DND-41 (cell line): ENCODE measurements at regions not wholly inside any gene's neighbourhood (a gene's known extent, or its start where the extent isn't known, plus 50 kb on each side); places are given as distances from the start of the nearest gene placed in this dataset.

ENCODE experiments used
- ATAC-seq: fragments of 200-7000 bp; cut with Tn5 transposase; 3 replicates; pipeline ENCODE4 v1.9.1; 2021; ENCODE audit warnings: low read depth; ENCODE audit not compliant: insufficient read depth
- DNase-seq: peaks from one replicate; pipeline ENCODE4 v3.0.0-alpha.2; 2020
- H2AFZ ChIP-seq: 2 replicates; pipeline ENCODE4 v1.6.0; 2012; ENCODE audit warnings: low read depth, low read length
- H3K27ac ChIP-seq: 2 replicates; pipeline ENCODE4 v1.5.1; 2012; ENCODE audit warnings: low read length, inconsistent platforms
- H3K27me3 ChIP-seq: fragments of 200-600 bp; sonication (generic); 2 replicates; pipeline ENCODE4 v1.6.0; 2012; ENCODE audit warnings: low read length, mild to moderate bottlenecking, inconsistent platforms; ENCODE audit not compliant: insufficient read depth, poor library complexity
- H3K36me3 ChIP-seq: 2 replicates; pipeline ENCODE4 v1.5.1; 2012; ENCODE audit warnings: low read length, inconsistent platforms; ENCODE audit not compliant: insufficient read depth
- H3K4me1 ChIP-seq: 2 replicates; pipeline ENCODE4 v1.5.1; 2012; ENCODE audit warnings: mild to moderate bottlenecking, low read length; ENCODE audit not compliant: insufficient read depth
- H3K4me2 ChIP-seq: 2 replicates; pipeline ENCODE4 v1.6.0; 2012; ENCODE audit warnings: mild to moderate bottlenecking, moderate library complexity, low read length, inconsistent platforms; ENCODE audit not compliant: insufficient read depth
- H3K4me3 ChIP-seq, 2 experiments: fragments of 200-600 bp in 1 of 2; shearing (Covaris generic) in 1 of 2; 2 replicates each; pipeline ENCODE4 v1.5.1; 2012 to 2016; ENCODE audit warnings: inconsistent platforms in 2 of 2, low read length in 2 of 2, mild to moderate bottlenecking in 2 of 2, low read depth in 1 of 2, moderate library complexity in 1 of 2
- H3K79me2 ChIP-seq: 2 replicates; pipeline ENCODE4 v1.6.0; 2012; ENCODE audit warnings: low read length, inconsistent platforms; ENCODE audit not compliant: insufficient read depth
- H3K9ac ChIP-seq: 2 replicates; pipeline ENCODE4 v1.6.0; 2012; ENCODE audit warnings: low read depth, mild to moderate bottlenecking, inconsistent platforms, low read length, moderate library complexity
- H3K9me3 ChIP-seq: 2 replicates; pipeline ENCODE4 v1.5.1; 2012; ENCODE audit warnings: low read length, moderate library complexity, mild to moderate bottlenecking, inconsistent platforms; ENCODE audit not compliant: insufficient read depth, severe bottlenecking
- H4K20me1 ChIP-seq: 2 replicates; pipeline ENCODE4 v1.6.0; 2012; ENCODE audit warnings: low read length; ENCODE audit not compliant: insufficient read depth
- EZH2 ChIP-seq: IDR thresholded peaks from 3 replicates; pipeline ENCODE4 v1.6.1; 2012; ENCODE audit warnings: borderline replicate concordance, low read depth, mild to moderate bottlenecking, moderate library complexity, low read length, inconsistent platforms; ENCODE audit not compliant: severe bottlenecking
- TF ChIP-seq, protein P1 (sequence below): IDR thresholded peaks from 2 replicates; pipeline ENCODE4 v1.5.1; 2012; ENCODE audit warnings: borderline replicate concordance, low read length, moderate library complexity, mild to moderate bottlenecking; ENCODE audit not compliant: poor library complexity, severe bottlenecking; ENCODE audit errors: extremely low read depth

DNA sequence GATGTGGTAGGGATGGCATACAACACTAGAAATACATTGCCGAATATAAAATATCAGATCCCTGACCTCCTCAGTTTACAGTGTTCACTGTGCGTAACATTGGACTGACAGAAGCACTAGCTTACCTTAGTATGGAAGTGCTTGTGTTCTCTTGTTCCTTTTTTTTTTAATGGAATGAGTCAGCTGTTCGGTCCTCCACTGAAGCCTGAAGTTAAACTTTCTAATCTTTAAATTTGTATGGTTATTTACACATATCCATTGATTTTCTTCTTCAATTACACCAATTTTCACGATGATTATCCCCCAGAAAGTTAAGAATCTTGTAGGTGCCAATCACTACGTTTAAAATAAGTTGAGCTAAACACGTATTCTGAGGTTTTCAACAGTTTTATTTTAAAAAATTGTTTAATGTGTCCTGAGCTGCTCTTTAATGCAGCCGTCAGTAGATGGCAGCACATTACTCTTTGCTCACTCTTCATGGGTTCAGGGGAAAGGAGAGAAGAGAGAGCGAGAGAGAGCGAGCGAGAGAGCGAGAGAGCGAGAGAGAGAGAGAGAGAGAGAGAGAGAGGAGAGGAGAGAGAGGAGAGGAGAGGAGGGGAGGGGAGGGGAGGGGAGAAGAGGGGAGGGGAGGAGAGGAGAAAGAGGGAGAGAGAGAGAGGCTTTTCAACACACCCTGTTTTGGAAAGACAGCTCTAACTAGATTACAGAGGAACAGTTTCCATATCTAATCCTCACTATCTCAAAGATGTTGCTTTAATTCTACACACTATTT, 134.7 kb upstream of the SCAF11 start:
- H3K9me3 ChIP-seq: no peaks in the 10 kb centered on the region
- H3K4me2 ChIP-seq: peak overlapping the region; percentile 34
- H3K9ac ChIP-seq: no peak overlapping the region
- H3K4me3 ChIP-seq: no peak overlapping the region
- H2AFZ ChIP-seq: peak overlapping the region; percentile 6; the same call in 1 of the 2 replicates
- TF ChIP-seq, protein P1, sequence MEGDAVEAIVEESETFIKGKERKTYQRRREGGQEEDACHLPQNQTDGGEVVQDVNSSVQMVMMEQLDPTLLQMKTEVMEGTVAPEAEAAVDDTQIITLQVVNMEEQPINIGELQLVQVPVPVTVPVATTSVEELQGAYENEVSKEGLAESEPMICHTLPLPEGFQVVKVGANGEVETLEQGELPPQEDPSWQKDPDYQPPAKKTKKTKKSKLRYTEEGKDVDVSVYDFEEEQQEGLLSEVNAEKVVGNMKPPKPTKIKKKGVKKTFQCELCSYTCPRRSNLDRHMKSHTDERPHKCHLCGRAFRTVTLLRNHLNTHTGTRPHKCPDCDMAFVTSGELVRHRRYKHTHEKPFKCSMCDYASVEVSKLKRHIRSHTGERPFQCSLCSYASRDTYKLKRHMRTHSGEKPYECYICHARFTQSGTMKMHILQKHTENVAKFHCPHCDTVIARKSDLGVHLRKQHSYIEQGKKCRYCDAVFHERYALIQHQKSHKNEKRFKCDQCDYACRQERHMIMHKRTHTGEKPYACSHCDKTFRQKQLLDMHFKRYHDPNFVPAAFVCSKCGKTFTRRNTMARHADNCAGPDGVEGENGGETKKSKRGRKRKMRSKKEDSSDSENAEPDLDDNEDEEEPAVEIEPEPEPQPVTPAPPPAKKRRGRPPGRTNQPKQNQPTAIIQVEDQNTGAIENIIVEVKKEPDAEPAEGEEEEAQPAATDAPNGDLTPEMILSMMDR: peak; percentile 82
- TF ChIP-seq EZH2: no peak
- no peaks in the 10 kb centered on the region for H3K79me2 ChIP-seq
- H3K36me3 ChIP-seq: no peaks in the 10 kb centered on the region
- peaks cover 3% of the 10 kb centered on the region; the same call in 1 of the 2 replicates for H3K4me1 ChIP-seq
- peak; percentile 98 for ATAC-seq
- peaks cover 9% of the 10 kb centered on the region for H3K27me3 ChIP-seq
- H3K27ac ChIP-seq: no peak overlapping the region
- peak; percentile 67 for DNase-seq
- no peaks in the 10 kb centered on the region for H4K20me1 ChIP-seq

DNA sequence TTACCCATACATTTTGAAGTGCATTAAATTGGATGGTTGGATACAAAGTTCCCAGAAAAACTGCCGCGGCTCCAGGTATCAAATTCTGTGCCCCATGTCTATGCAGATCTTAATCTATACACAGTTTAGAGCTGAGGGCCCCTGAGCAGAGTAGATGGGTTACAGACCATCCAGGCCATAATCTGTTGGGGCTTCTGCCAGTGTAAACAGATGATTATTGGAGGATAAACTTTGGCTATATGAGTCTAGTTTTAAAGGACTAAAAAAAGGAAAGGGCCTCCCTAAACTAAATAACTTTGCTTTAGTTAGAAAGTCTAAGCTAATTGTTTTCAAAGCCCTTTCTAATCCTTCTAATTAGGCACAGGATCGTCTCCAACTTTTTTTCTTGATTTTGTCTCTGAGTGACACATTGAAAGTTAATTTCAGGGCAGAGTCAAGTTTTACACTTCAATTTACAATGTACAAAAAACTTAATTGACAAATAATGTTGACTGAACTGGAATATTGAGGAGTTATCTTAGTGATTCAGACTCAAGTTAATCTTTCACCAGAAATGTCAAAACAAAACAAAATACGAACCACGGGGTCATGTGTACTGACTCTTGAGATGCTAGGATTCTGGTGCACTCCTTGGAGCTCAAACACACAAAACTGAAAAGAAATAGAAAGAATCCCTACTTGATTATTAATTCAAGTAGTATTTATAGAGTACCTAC, 133.9 kb upstream of the SCAF11 start:
- ATAC-seq: no peak
- H3K4me2 ChIP-seq: no peak overlapping the region
- no peak for DNase-seq
- H3K27ac ChIP-seq: no peak overlapping the region
- no peaks in the 10 kb centered on the region for H3K36me3 ChIP-seq
- no peaks in the 10 kb centered on the region for H4K20me1 ChIP-seq
- H3K4me3 ChIP-seq: no peak overlapping the region
- H3K27me3 ChIP-seq: peaks cover 9% of the 10 kb centered on the region
- no peaks in the 10 kb centered on the region for H3K9me3 ChIP-seq
- no peaks in the 10 kb centered on the region for H3K79me2 ChIP-seq
- no peak overlapping the region for H3K9ac ChIP-seq
- TF ChIP-seq, protein P1: no peak
- TF ChIP-seq EZH2: no peak
- peaks cover 3% of the 10 kb centered on the region; the same call in 1 of the 2 replicates for H3K4me1 ChIP-seq
- no peak overlapping the region for H2AFZ ChIP-seq

DNA sequence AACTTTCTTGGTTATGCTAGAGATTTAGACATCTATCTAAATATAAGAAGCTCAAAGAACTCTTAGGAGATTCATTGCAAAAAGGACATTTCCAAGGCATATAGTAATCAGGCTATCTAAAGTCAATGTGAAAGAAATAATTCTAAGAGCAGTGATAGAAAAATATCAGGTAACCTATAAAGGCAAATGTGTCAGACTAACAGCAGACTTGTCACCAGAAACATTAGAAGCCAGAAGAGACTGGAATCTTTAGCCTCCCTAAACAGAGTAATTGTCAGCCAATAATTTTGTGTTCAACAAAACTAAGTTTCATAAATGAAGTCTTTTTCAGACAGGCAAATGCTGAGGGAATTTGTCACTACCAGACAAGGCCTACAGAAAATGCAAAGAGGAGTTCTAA, 122.0 kb upstream of the SCAF11 start:
- Histone ChIP-seq H3K4me1 (no peaks in the 10 kb centered on the region), H3K9me3 (no peaks in the 10 kb centered on the region), H3K27ac (no peak overlapping the region), H3K4me3 (no peak overlapping the region), H3K4me2 (no peak overlapping the region), H3K9ac (no peak overlapping the region), H3K36me3 (no peaks in the 10 kb centered on the region), H2AFZ (no peak overlapping the region), H4K20me1 (no peaks in the 10 kb centered on the region), H3K79me2 (no peaks in the 10 kb centered on the region), H3K27me3 (no peaks in the 10 kb centered on the region)
- DNase-seq: no peak
- no peak for TF ChIP-seq EZH2
- TF ChIP-seq, protein P1: no peak
- ATAC-seq: no peak
